Ovary (tissue), 7 donors: ENCODE measurements at regions not wholly inside any gene's neighbourhood (a gene's known extent, or its start where the extent isn't known, plus 50 kb on each side); places are given as distances from the start of the nearest gene placed in this dataset.

Source experiments
- DNase-seq, 5 donors: peaks; one replicate each; pipeline ENCODE4 v3.0.0-alpha.2; 2019 to 2020
- H3K27ac ChIP-seq, 2 donors: fragments of 200-600 bp; one replicate each; pipeline versions ENCODE4 v1.5.1 to v1.8.0; 2019 to 2022
- H3K27me3 ChIP-seq: fragments of 200-600 bp; one replicate; pipeline ENCODE4 v1.8.0; 2022
- H3K36me3 ChIP-seq: fragments of 200-600 bp; sonication (generic); one replicate; pipeline ENCODE4 v1.5.1; 2019
- H3K4me1 ChIP-seq: one replicate; pipeline ENCODE4 v1.8.1; 2013; ENCODE audit warnings: mild to moderate bottlenecking, moderate library complexity; ENCODE audit not compliant: insufficient read depth
- H3K4me3 ChIP-seq: fragments of 200-600 bp; sonication (generic); one replicate; pipeline ENCODE4 v1.5.1; 2017
- H3K9me3 ChIP-seq, 2 donors: fragments of 200-600 bp in 1 of 2; sonication (generic) in 1 of 2; one replicate each; pipeline versions ENCODE4 v1.5.1 to v1.8.1; 2013 to 2019; ENCODE audit warnings: mild to moderate bottlenecking in 1 of 2, moderate library complexity in 1 of 2
- EP300 ChIP-seq: sonication (generic); formaldehyde crosslinking; IDR thresholded peaks from one replicate; pipeline ENCODE4 v1.6.1; 2017; ENCODE audit warnings: antibody characterized with exemption
- POLR2A ChIP-seq: fragments of 450-650 bp; IDR thresholded peaks from one replicate; pipeline ENCODE4 v1.6.1; 2017; ENCODE audit warnings: antibody characterized with exemption, mild to moderate bottlenecking, moderate library complexity
- WGBS, 3 donors: extraction: QIAGEN DNeasy Blood & Tissue Kit in 1 of 3; methylation state at CpG; one replicate each; pipeline versions ENCODE4 v1.1.5 to v1.1.7; 2013 to 2017; 5-methylcytosine and 5-hydroxymethylcytosine counted together
- intact Hi-C, 4 donors: fragments of 100-400 bp; cut with DNase I; formaldehyde crosslinking; loops; one replicate each; pipeline versions ENCODE4 v1.11.0 to v1.15.1; 2022 to 2023
- TF ChIP-seq, protein P1 (sequence below), 3 donors: fragments of 450-650 bp in 2 of 3; fragments of 200-600 bp in 1 of 3; IDR thresholded peaks; one replicate each; pipeline versions ENCODE4 v1.5.1 to v1.8.0; 2016 to 2022; ENCODE audit warnings: antibody characterized with exemption in 3 of 3, mild to moderate bottlenecking in 1 of 3
- donor health status: DM: no; HTN: no; CAD: no; lungs with moderate emphysema.
- donor health status: DM: no; HTN: no; CAD: no.
- donor health status: Bipolar disorder and iron deficiency.
- donor health status: DM: no; HTN: no; CAD: no.
- donor health status: DM: yes; HTN: yes; CAD: no.

GRCh38 chr13:105442949-105443699 lies 1092.3 kb downstream of the EFNB2 start:
- H3K4me1 ChIP-seq, result no peaks in the 10 kb centered on the region
- intact Hi-C loops, result no loop called here
- H3K36me3 ChIP-seq, result no peaks in the 10 kb centered on the region
- no peak overlapping the region for H3K27ac ChIP-seq
- WGBS, 3 donors, result 34 to 42% (median 35%) methylated on average over 3 of the region's 3 CpGs
- no peaks in the 10 kb centered on the region for H3K27me3 ChIP-seq
- no peak for DNase-seq
- no peaks in the 10 kb centered on the region for H3K9me3 ChIP-seq
- H3K4me3 ChIP-seq, result no peak overlapping the region
- TF ChIP-seq, protein P1, sequence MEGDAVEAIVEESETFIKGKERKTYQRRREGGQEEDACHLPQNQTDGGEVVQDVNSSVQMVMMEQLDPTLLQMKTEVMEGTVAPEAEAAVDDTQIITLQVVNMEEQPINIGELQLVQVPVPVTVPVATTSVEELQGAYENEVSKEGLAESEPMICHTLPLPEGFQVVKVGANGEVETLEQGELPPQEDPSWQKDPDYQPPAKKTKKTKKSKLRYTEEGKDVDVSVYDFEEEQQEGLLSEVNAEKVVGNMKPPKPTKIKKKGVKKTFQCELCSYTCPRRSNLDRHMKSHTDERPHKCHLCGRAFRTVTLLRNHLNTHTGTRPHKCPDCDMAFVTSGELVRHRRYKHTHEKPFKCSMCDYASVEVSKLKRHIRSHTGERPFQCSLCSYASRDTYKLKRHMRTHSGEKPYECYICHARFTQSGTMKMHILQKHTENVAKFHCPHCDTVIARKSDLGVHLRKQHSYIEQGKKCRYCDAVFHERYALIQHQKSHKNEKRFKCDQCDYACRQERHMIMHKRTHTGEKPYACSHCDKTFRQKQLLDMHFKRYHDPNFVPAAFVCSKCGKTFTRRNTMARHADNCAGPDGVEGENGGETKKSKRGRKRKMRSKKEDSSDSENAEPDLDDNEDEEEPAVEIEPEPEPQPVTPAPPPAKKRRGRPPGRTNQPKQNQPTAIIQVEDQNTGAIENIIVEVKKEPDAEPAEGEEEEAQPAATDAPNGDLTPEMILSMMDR (IDR thresholded peaks at IDR 0.05), result no peak
- no peak for TF ChIP-seq POLR2A
- TF ChIP-seq EP300, result no peak

DNA sequence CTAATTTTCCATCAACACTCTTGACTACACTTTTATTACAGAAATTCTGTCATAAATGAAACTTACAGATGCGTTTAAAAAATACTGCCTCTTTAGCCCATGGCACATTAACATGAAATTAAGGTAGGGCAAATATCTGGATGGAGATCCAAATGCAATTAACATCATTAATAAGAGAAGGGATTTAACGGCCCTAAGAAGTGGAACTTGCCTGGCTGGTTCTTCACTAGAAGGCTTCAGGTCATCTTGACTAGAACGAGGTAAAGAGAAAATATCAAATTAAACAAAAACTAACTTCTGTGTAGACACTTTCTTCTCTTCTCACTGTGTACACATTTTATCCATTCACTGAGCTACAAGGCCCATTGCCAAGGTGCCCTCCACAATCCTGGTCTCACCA lies 1093.4 kb downstream of the EFNB2 start:
- Histone ChIP-seq H3K27me3 (no peaks in the 10 kb centered on the region), H3K4me3 (no peak overlapping the region), H3K4me1 (no peaks in the 10 kb centered on the region), H3K9me3 (no peaks in the 10 kb centered on the region), H3K36me3 (no peaks in the 10 kb centered on the region), H3K27ac (no peak overlapping the region)
- TF ChIP-seq, protein P1 (IDR thresholded peaks at IDR 0.05), result no peak
- no peak for TF ChIP-seq POLR2A
- no peak for TF ChIP-seq EP300
- DNase-seq, result no peak
- 81 to 90% (median 84%) methylated on average over 3 of the region's 3 CpGs for WGBS, 3 donors
- intact Hi-C loops, result no loop called here

GRCh38 chr13:105441051-105441750 lies 1094.3 kb downstream of the EFNB2 start:
- Histone ChIP-seq H3K4me3 (no peak overlapping the region), H3K27ac (no peak overlapping the region), H3K27me3 (no peaks in the 10 kb centered on the region), H3K4me1 (no peaks in the 10 kb centered on the region), H3K36me3 (no peaks in the 10 kb centered on the region), H3K9me3 (no peaks in the 10 kb centered on the region)
- intact Hi-C loops, result no loop called here
- no peak for TF ChIP-seq EP300
- no peak for TF ChIP-seq POLR2A
- TF ChIP-seq, protein P1 (IDR thresholded peaks at IDR 0.05), result no peak
- 84 to 87% (median 87%) methylated on average over 9 of the region's 9 CpGs for WGBS, 3 donors
- no peak for DNase-seq

DNA sequence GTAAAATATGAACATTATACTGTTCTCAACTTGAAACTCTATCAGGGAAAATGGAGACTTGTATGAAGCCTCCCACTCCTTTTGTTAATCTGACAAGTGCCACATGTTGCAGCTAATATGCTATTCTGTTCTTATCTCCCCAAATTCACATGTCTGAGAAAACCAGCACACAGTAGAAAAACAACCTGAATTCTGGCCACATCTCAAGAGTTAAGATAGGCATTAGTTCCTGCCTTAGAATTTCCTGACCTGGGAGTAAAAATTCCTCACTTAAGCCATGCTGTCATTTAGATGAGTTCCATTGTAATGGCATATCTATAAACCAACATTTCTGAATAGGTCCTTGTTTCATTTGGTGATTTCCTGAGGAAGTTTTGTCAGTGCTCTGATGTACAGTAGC lies 1098.5 kb downstream of the EFNB2 start:
- H3K9me3 ChIP-seq, result no peaks in the 10 kb centered on the region
- no peak for DNase-seq
- H3K27ac ChIP-seq, result no peak overlapping the region
- H3K27me3 ChIP-seq, result no peaks in the 10 kb centered on the region
- H3K4me1 ChIP-seq, result no peaks in the 10 kb centered on the region
- H3K36me3 ChIP-seq, result no peaks in the 10 kb centered on the region
- TF ChIP-seq EP300 (no peak), POLR2A (no peak)
- TF ChIP-seq, protein P1 (IDR thresholded peaks at IDR 0.05), result no peak
- no peak overlapping the region for H3K4me3 ChIP-seq
- intact Hi-C loops, result no loop called here
